ENCODE measurements at regions not wholly inside any gene's neighbourhood (a gene's known extent, or its start where the extent isn't known, plus 50 kb on each side); places are given as distances from the start of the nearest gene placed in this dataset.

- Mint-ChIP-seq H3K4me3 (no peak overlapping the region), H3K27me3 (peaks cover 25% of the 10 kb centered on the region), H3K27ac (no peak overlapping the region), H3K4me1 (no peaks in the 10 kb centered on the region), H3K9me3 (ENCODE audit: insufficient read depth) (no peaks in the 10 kb centered on the region)
- Histone ChIP-seq H3K4me3 (ENCODE audit: control extremely low read depth in 1 of 5, extremely low read depth in 1 of 5, insufficient read depth in 1 of 5, low read depth in 2 of 5, low read length in 4 of 5) (no peak overlapping the region), H3K9ac (ENCODE audit: low read length) (no peak overlapping the region), H2AFZ (ENCODE audit: insufficient read depth, low read depth, low read length, poor library complexity, severe bottlenecking) (no peak overlapping the region), H3K27me3 (replicated peaks in 1 of 4; ENCODE audit: control extremely low read depth in 1 of 4, control insufficient read depth in 3 of 4, insufficient read depth in 4 of 4, low read length in 3 of 4) (peaks cover 0 to 4% (median 1%) of the 10 kb centered on the region in 4 experiments), H3K4me1 (ENCODE audit: control insufficient read depth in 2 of 2, insufficient read depth in 2 of 2, low read length in 2 of 2) (no peaks in the 10 kb centered on the region), H3K4me2 (replicated peaks; ENCODE audit: low read depth, low read length, poor library complexity, severe bottlenecking) (no peak overlapping the region), H3K79me2 (ENCODE audit: control insufficient read depth, insufficient read depth, low read length) (no peaks in the 10 kb centered on the region), H4K20me1 (ENCODE audit: control insufficient read depth, insufficient read depth, low read length, poor library complexity, severe bottlenecking) (no peaks in the 10 kb centered on the region), H3K36me3 (replicated peaks in 1 of 2; ENCODE audit: control extremely low read depth in 1 of 2, control insufficient read depth in 1 of 2, extremely low read depth in 1 of 2, insufficient read depth in 2 of 2, low read length in 1 of 2) (no peaks in the 10 kb centered on the region), H3K9me3 (ENCODE audit: control extremely low read depth in 1 of 3, control insufficient read depth in 2 of 3, insufficient read depth in 1 of 3, low read length in 2 of 3) (no peaks in the 10 kb centered on the region), H3K27ac (ENCODE audit: low read length in 2 of 2) (no peak overlapping the region)
- intact Hi-C loops (cut with micrococcal nuclease): no loop called here
- 84% methylated on average over 5 of the region's 12 CpGs for WGBS (ENCODE audit: insufficient coverage)
- DNase-seq (no peak), ATAC-seq (ENCODE audit: low read depth) (no peak)
- no peak for TF ChIP-seq EZH2 (IDR thresholded peaks at IDR 0.05; ENCODE audit: borderline replicate concordance, insufficient read depth, low read depth, low read length, poor library complexity, severe bottlenecking)
- TF ChIP-seq, protein P1, sequence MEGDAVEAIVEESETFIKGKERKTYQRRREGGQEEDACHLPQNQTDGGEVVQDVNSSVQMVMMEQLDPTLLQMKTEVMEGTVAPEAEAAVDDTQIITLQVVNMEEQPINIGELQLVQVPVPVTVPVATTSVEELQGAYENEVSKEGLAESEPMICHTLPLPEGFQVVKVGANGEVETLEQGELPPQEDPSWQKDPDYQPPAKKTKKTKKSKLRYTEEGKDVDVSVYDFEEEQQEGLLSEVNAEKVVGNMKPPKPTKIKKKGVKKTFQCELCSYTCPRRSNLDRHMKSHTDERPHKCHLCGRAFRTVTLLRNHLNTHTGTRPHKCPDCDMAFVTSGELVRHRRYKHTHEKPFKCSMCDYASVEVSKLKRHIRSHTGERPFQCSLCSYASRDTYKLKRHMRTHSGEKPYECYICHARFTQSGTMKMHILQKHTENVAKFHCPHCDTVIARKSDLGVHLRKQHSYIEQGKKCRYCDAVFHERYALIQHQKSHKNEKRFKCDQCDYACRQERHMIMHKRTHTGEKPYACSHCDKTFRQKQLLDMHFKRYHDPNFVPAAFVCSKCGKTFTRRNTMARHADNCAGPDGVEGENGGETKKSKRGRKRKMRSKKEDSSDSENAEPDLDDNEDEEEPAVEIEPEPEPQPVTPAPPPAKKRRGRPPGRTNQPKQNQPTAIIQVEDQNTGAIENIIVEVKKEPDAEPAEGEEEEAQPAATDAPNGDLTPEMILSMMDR (IDR thresholded peaks at IDR 0.05): no peak
- ChIA-PET POLR2A (no interaction called here), CTCF (interaction anchor here (0.9 to 1.0 kb wide), 2 partner anchors 10 to 43 kb away, joined by 3 to 4 read pairs; no protein-coding TSS in a partner anchor)
Measured at GRCh38 chr15:62296756-62297507, 131.8 kb upstream of the C2CD4B start.

- no peak overlapping the region for H3K9ac ChIP-seq (ENCODE audit: low read length)
- ATAC-seq (ENCODE audit: low read depth) (no peak), DNase-seq (no peak)
- H3K4me3 Mint-ChIP-seq: no peak overlapping the region
- H3K27ac Mint-ChIP-seq: no peak overlapping the region
- ChIA-PET CTCF (interaction anchor here (0.9 kb wide), 1 partner anchor 43 kb away, joined by 4 read pairs; no protein-coding TSS in a partner anchor), POLR2A (no interaction called here)
- no peak overlapping the region for H3K4me3 ChIP-seq (ENCODE audit: control extremely low read depth in 1 of 5, extremely low read depth in 1 of 5, insufficient read depth in 1 of 5, low read depth in 2 of 5, low read length in 4 of 5)
- H2AFZ ChIP-seq (ENCODE audit: insufficient read depth, low read depth, low read length, poor library complexity, severe bottlenecking): no peak overlapping the region
- intact Hi-C loops (cut with micrococcal nuclease): no loop called here
- H3K79me2 ChIP-seq (ENCODE audit: control insufficient read depth, insufficient read depth, low read length): no peaks in the 10 kb centered on the region
- no peaks in the 10 kb centered on the region for H4K20me1 ChIP-seq (ENCODE audit: control insufficient read depth, insufficient read depth, low read length, poor library complexity, severe bottlenecking)
- no peaks in the 10 kb centered on the region for H3K4me1 Mint-ChIP-seq
- no peaks in the 10 kb centered on the region for H3K4me1 ChIP-seq (ENCODE audit: control insufficient read depth in 2 of 2, insufficient read depth in 2 of 2, low read length in 2 of 2)
- peaks cover 0 to 6% (median 2%) of the 10 kb centered on the region in 4 experiments for H3K27me3 ChIP-seq (replicated peaks in 1 of 4; ENCODE audit: control extremely low read depth in 1 of 4, control insufficient read depth in 3 of 4, insufficient read depth in 4 of 4, low read length in 3 of 4)
- H3K36me3 ChIP-seq (replicated peaks in 1 of 2; ENCODE audit: control extremely low read depth in 1 of 2, control insufficient read depth in 1 of 2, extremely low read depth in 1 of 2, insufficient read depth in 2 of 2, low read length in 1 of 2): no peaks in the 10 kb centered on the region
- H3K9me3 ChIP-seq (ENCODE audit: control extremely low read depth in 1 of 3, control insufficient read depth in 2 of 3, insufficient read depth in 1 of 3, low read length in 2 of 3): no peaks in the 10 kb centered on the region
- no peak overlapping the region for H3K27ac ChIP-seq (ENCODE audit: low read length in 2 of 2)
- no peak for TF ChIP-seq EZH2 (IDR thresholded peaks at IDR 0.05; ENCODE audit: borderline replicate concordance, insufficient read depth, low read depth, low read length, poor library complexity, severe bottlenecking)
- no peak overlapping the region for H3K4me2 ChIP-seq (replicated peaks; ENCODE audit: low read depth, low read length, poor library complexity, severe bottlenecking)
- H3K27me3 Mint-ChIP-seq: peaks cover 21% of the 10 kb centered on the region
- WGBS (ENCODE audit: insufficient coverage): no CpG with 5 or more reads among the region's 1 CpG
- no peaks in the 10 kb centered on the region for H3K9me3 Mint-ChIP-seq (ENCODE audit: insufficient read depth)
Measured at GRCh38 chr15:62297522-62297921, 132.4 kb upstream of the C2CD4B start.

All from B cell (primary cell).